ENCODE measurements at regions not wholly inside any gene's neighbourhood (a gene's known extent, or its start where the extent isn't known, plus 50 kb on each side); places are given as distances from the start of the nearest gene placed in this dataset.

DNA sequence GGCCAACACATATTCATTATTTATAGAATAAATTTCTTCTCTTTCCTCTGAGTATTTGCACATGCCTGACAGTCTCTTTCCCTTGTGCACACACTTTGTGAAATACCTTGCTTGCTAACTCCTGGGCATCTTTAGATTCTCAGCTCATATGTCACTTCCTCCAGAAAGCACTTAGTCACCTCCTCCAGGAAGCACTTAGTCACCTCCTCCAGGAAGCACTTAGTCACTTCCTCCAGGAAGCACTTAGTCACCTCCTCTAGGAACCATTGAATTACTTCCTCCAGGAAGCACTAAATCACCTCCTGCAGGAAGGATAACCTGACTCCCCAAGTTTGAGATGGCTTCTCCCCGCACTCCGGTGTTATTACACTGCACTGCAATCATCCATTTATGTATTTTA, 462.5 kb upstream of the EEF2KMT start:
- no peaks in the 10 kb centered on the region for H3K36me3 ChIP-seq (ENCODE audit: low read depth)
- no peaks in the 10 kb centered on the region for H3K27me3 ChIP-seq (replicated peaks; ENCODE audit: insufficient read depth)
- no peaks in the 10 kb centered on the region for H3K9me3 ChIP-seq (ENCODE audit: low read depth)
- no peak overlapping the region for H2AFZ ChIP-seq
- peak; percentile 2 for DNase-seq
- no peaks in the 10 kb centered on the region for H4K20me1 ChIP-seq (ENCODE audit: insufficient read depth)
- WGBS, 2 experiments (ENCODE audit: low coverage in 1 of 2, low lambda C conversion rate in 2 of 2, missing lambda C conversion rate in 2 of 2) = 27 to 30% methylated on average over 2 of the region's 2 CpGs
- no peaks in the 10 kb centered on the region for H3K9me2 ChIP-seq (ENCODE audit: insufficient read depth)
- H3F3A ChIP-seq (ENCODE audit: insufficient read depth) = no peaks in the 10 kb centered on the region
- no peak overlapping the region for H3K4me3 ChIP-seq
- no peak for TF ChIP-seq EZH2phosphoT487 (IDR thresholded peaks at IDR 0.05; ENCODE audit: insufficient read depth, low read depth)
- TF ChIP-seq EZH2 (IDR thresholded peaks at IDR 0.05; ENCODE audit: insufficient read depth, poor library complexity, severe bottlenecking) = no peak
- no peak overlapping the region for H3K4me2 ChIP-seq (ENCODE audit: unreplicated experiment)
- no peak overlapping the region for H3K27ac ChIP-seq
- H3K79me2 ChIP-seq (ENCODE audit: insufficient read depth) = no peaks in the 10 kb centered on the region
- H3K4me1 ChIP-seq (ENCODE audit: insufficient read depth) = no peaks in the 10 kb centered on the region
- in situ Hi-C loops (cut with MboI) = no loop called here
- no peak overlapping the region for H3K9ac ChIP-seq

DNA sequence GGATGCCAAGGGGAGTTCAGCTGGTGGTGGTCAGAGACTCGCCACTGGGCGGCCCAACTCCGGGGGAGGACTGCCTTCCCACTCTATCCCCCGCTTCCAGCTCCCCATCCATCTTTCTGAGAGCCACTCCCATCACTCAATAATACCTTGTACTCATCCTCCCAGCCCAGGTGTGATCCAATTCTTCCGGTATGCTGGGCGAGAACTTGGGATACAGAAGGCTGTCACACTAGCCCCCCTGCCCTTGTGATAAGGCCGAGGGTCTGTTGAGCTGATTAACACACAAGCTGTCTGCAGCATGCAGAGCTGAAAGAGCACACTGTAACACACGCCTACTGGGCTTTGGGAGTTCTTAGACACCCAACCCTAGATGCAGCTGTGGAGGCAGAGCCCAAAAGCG, 460.4 kb upstream of the EEF2KMT start:
- TF ChIP-seq EZH2 (IDR thresholded peaks at IDR 0.05; ENCODE audit: insufficient read depth, poor library complexity, severe bottlenecking) (no peak), EZH2phosphoT487 (IDR thresholded peaks at IDR 0.05; ENCODE audit: insufficient read depth, low read depth) (no peak)
- H2AFZ ChIP-seq = no peak overlapping the region
- H3K4me2 ChIP-seq (ENCODE audit: unreplicated experiment) = no peak overlapping the region
- no peaks in the 10 kb centered on the region for H3K27me3 ChIP-seq (replicated peaks; ENCODE audit: insufficient read depth)
- no peaks in the 10 kb centered on the region for H3K4me1 ChIP-seq (ENCODE audit: insufficient read depth)
- no peaks in the 10 kb centered on the region for H3F3A ChIP-seq (ENCODE audit: insufficient read depth)
- no peak overlapping the region for H3K4me3 ChIP-seq
- WGBS, 2 experiments (ENCODE audit: low coverage in 1 of 2, low lambda C conversion rate in 2 of 2, missing lambda C conversion rate in 2 of 2) = 17 to 25% methylated on average over 9 of the region's 9 CpGs
- no peaks in the 10 kb centered on the region for H3K9me2 ChIP-seq (ENCODE audit: insufficient read depth)
- no peak overlapping the region for H3K9ac ChIP-seq
- in situ Hi-C loops (cut with MboI) = no loop called here
- no peak for DNase-seq
- no peaks in the 10 kb centered on the region for H4K20me1 ChIP-seq (ENCODE audit: insufficient read depth)
- no peaks in the 10 kb centered on the region for H3K9me3 ChIP-seq (ENCODE audit: low read depth)
- H3K79me2 ChIP-seq (ENCODE audit: insufficient read depth) = no peaks in the 10 kb centered on the region
- H3K27ac ChIP-seq = no peak overlapping the region
- no peaks in the 10 kb centered on the region for H3K36me3 ChIP-seq (ENCODE audit: low read depth)

DNA sequence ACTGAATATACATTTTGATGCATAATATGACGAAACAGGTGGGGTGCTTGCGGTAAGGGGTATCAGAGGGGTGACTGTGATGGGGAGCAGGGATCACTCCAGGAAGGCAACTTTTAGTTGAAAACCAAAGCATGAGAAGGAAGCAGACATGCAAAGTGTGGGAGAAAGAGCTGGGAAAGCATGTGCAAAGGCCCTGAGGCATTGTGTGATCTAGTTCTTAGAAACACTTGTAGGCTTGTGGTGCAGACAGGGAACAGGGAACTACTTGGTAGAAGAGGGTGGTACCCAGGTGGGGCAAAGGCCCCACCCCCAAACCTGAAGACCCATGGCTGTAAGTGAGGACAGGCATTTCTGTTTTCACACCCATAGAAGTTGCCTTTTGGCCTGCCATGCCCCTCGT, 459.9 kb upstream of the EEF2KMT start:
- no peak overlapping the region for H3K9ac ChIP-seq
- no peaks in the 10 kb centered on the region for H3K9me2 ChIP-seq (ENCODE audit: insufficient read depth)
- no peaks in the 10 kb centered on the region for H4K20me1 ChIP-seq (ENCODE audit: insufficient read depth)
- no peaks in the 10 kb centered on the region for H3K4me1 ChIP-seq (ENCODE audit: insufficient read depth)
- WGBS, 2 experiments (ENCODE audit: low coverage in 1 of 2, low lambda C conversion rate in 2 of 2, missing lambda C conversion rate in 2 of 2) = 58 to 64% methylated on average over 3 of the region's 3 CpGs
- H3K27me3 ChIP-seq (replicated peaks; ENCODE audit: insufficient read depth) = no peaks in the 10 kb centered on the region
- H3K4me3 ChIP-seq = no peak overlapping the region
- in situ Hi-C loops (cut with MboI) = no loop called here
- no peak overlapping the region for H2AFZ ChIP-seq
- no peaks in the 10 kb centered on the region for H3K79me2 ChIP-seq (ENCODE audit: insufficient read depth)
- H3K9me3 ChIP-seq (ENCODE audit: low read depth) = no peaks in the 10 kb centered on the region
- DNase-seq = no peak
- TF ChIP-seq EZH2phosphoT487 (IDR thresholded peaks at IDR 0.05; ENCODE audit: insufficient read depth, low read depth) (no peak), EZH2 (IDR thresholded peaks at IDR 0.05; ENCODE audit: insufficient read depth, poor library complexity, severe bottlenecking) (no peak)
- no peaks in the 10 kb centered on the region for H3K36me3 ChIP-seq (ENCODE audit: low read depth)
- no peaks in the 10 kb centered on the region for H3F3A ChIP-seq (ENCODE audit: insufficient read depth)
- no peak overlapping the region for H3K27ac ChIP-seq
- H3K4me2 ChIP-seq (ENCODE audit: unreplicated experiment) = no peak overlapping the region

DNA sequence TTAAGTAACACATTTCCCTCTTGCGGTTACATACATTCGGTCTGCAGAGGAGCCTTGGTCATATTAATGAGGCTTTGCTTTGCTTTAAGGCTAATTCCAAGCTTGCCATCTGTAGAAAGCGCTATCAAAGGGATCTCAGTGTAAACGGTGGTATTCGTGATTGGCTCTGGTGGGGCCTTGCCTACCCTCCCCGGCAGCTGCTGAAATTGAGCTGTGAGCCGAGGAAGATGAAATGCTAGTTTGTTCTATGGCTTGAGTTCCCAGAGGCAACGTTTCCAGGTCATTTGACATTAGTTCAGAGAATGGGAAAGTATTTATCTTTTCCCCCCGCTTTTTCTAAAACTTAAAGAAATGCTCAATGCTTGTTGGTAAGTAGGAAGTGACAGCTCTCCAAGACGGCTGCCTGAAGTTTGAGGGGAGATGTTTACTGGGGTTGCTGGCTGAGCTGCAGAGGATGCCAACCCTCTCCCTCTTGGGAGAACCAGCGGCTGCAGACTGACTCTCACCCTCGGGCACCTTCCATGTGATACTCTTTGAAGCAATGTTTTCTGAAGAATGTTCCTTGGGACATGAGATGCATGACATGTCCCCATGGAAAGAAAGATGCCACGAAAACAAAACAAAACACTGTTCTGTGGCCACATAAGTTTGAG, 458.7 kb upstream of the EEF2KMT start:
- H2AFZ ChIP-seq = no peak overlapping the region
- no peak overlapping the region for H3K4me2 ChIP-seq (ENCODE audit: unreplicated experiment)
- no peaks in the 10 kb centered on the region for H4K20me1 ChIP-seq (ENCODE audit: insufficient read depth)
- H3K4me3 ChIP-seq = no peak overlapping the region
- H3K9me3 ChIP-seq (ENCODE audit: low read depth) = no peaks in the 10 kb centered on the region
- H3K4me1 ChIP-seq (ENCODE audit: insufficient read depth) = no peaks in the 10 kb centered on the region
- in situ Hi-C loops (cut with MboI) = no loop called here
- DNase-seq = no peak
- no peak overlapping the region for H3K9ac ChIP-seq
- no peaks in the 10 kb centered on the region for H3K27me3 ChIP-seq (replicated peaks; ENCODE audit: insufficient read depth)
- TF ChIP-seq EZH2 (IDR thresholded peaks at IDR 0.05; ENCODE audit: insufficient read depth, poor library complexity, severe bottlenecking) (no peak), EZH2phosphoT487 (IDR thresholded peaks at IDR 0.05; ENCODE audit: insufficient read depth, low read depth) (no peak)
- no peaks in the 10 kb centered on the region for H3F3A ChIP-seq (ENCODE audit: insufficient read depth)
- H3K27ac ChIP-seq = no peak overlapping the region
- H3K79me2 ChIP-seq (ENCODE audit: insufficient read depth) = no peaks in the 10 kb centered on the region
- 36 to 40% methylated on average over 13 of the region's 13 CpGs for WGBS, 2 experiments (ENCODE audit: low coverage in 1 of 2, low lambda C conversion rate in 2 of 2, missing lambda C conversion rate in 2 of 2)
- no peaks in the 10 kb centered on the region for H3K36me3 ChIP-seq (ENCODE audit: low read depth)
- H3K9me2 ChIP-seq (ENCODE audit: insufficient read depth) = no peaks in the 10 kb centered on the region

DNA sequence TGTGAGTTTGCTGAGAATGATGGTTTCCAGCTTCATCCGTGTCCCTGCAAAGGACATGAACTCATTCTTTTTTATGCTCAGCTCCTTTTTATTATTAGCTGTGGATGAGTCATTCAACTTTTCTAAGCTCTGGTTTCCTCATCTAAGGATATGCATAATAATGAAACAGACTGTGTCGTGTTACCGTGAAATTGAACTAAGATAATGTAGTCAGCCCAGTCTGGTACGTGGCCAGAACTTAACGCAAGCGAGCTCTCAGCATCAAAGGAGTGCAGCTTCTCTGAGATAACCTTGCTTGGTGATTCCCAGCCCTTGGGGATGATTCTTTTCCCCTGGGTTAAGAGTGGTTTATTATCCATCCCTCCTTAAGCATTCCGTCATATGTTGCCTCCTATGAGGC, 454.3 kb upstream of the EEF2KMT start:
- Histone ChIP-seq H3K36me3 (ENCODE audit: low read depth) (no peaks in the 10 kb centered on the region), H3K9ac (no peak overlapping the region), H2AFZ (no peak overlapping the region), H3K9me3 (ENCODE audit: low read depth) (no peaks in the 10 kb centered on the region), H3K4me1 (ENCODE audit: insufficient read depth) (no peaks in the 10 kb centered on the region), H4K20me1 (ENCODE audit: insufficient read depth) (no peaks in the 10 kb centered on the region), H3F3A (ENCODE audit: insufficient read depth) (no peaks in the 10 kb centered on the region), H3K27ac (no peak overlapping the region), H3K79me2 (ENCODE audit: insufficient read depth) (no peaks in the 10 kb centered on the region), H3K4me2 (ENCODE audit: unreplicated experiment) (no peak overlapping the region), H3K27me3 (replicated peaks; ENCODE audit: insufficient read depth) (no peaks in the 10 kb centered on the region), H3K4me3 (no peak overlapping the region), H3K9me2 (ENCODE audit: insufficient read depth) (no peaks in the 10 kb centered on the region)
- in situ Hi-C loops (cut with MboI) = no loop called here
- no peak for DNase-seq
- 47 to 48% methylated on average over 7 of the region's 7 CpGs for WGBS, 2 experiments (ENCODE audit: low coverage in 1 of 2, low lambda C conversion rate in 2 of 2, missing lambda C conversion rate in 2 of 2)
- TF ChIP-seq EZH2phosphoT487 (IDR thresholded peaks at IDR 0.05; ENCODE audit: insufficient read depth, low read depth) = no peak
- TF ChIP-seq EZH2 (IDR thresholded peaks at IDR 0.05; ENCODE audit: insufficient read depth, poor library complexity, severe bottlenecking) = no peak

All from GM23248 (cell line).